22Rv1 (cell line): ENCODE measurements at regions not wholly inside any gene's neighbourhood (a gene's known extent, or its start where the extent isn't known, plus 50 kb on each side); places are given as distances from the start of the nearest gene placed in this dataset.

Experiments
- ZFX ChIP-seq: fragments of 450-650 bp; IDR thresholded peaks from 2 replicates; pipeline ENCODE4 v1.6.1; 2017; ENCODE audit warnings: antibody characterized with exemption, borderline replicate concordance
- TF ChIP-seq, protein P1 (sequence below): fragments of 450-650 bp; IDR thresholded peaks from 2 replicates; pipeline ENCODE4 v1.5.1; 2017; ENCODE audit warnings: mild to moderate bottlenecking

DNA sequence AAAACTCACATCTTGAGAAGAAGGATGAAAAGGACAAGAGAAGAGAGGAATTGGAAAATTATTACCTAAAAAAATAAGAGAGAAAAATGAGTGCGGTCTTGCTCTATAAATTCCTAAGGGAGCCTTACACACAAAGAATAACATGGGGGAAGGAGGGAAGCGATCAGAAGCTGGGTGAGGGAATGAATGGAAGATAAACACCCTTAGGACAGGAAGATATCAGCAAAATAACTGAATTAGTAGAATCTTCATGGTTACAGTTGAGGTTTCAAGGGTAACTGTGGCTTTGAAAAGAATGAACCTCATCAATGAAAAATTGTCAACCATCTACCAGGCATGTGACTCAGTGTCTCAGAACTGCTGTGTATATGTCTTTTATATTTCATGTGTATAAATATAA, 192.5 kb upstream of the FOXD3 start:
- TF ChIP-seq, protein P1, sequence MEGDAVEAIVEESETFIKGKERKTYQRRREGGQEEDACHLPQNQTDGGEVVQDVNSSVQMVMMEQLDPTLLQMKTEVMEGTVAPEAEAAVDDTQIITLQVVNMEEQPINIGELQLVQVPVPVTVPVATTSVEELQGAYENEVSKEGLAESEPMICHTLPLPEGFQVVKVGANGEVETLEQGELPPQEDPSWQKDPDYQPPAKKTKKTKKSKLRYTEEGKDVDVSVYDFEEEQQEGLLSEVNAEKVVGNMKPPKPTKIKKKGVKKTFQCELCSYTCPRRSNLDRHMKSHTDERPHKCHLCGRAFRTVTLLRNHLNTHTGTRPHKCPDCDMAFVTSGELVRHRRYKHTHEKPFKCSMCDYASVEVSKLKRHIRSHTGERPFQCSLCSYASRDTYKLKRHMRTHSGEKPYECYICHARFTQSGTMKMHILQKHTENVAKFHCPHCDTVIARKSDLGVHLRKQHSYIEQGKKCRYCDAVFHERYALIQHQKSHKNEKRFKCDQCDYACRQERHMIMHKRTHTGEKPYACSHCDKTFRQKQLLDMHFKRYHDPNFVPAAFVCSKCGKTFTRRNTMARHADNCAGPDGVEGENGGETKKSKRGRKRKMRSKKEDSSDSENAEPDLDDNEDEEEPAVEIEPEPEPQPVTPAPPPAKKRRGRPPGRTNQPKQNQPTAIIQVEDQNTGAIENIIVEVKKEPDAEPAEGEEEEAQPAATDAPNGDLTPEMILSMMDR, result no peak
- no peak for TF ChIP-seq ZFX
